HG03521 (cell line): ENCODE measurements at regions not wholly inside any gene's neighbourhood (a gene's known extent, or its start where the extent isn't known, plus 50 kb on each side); places are given as distances from the start of the nearest gene placed in this dataset.

Experiments used
- ATAC-seq: cut with Tn5 transposase; IDR thresholded peaks from one replicate; pipeline ENCODE4 v1.9.1; 2021; ENCODE audit warnings: mild to moderate bottlenecking, moderate library complexity; ENCODE audit not compliant: unreplicated experiment

DNA sequence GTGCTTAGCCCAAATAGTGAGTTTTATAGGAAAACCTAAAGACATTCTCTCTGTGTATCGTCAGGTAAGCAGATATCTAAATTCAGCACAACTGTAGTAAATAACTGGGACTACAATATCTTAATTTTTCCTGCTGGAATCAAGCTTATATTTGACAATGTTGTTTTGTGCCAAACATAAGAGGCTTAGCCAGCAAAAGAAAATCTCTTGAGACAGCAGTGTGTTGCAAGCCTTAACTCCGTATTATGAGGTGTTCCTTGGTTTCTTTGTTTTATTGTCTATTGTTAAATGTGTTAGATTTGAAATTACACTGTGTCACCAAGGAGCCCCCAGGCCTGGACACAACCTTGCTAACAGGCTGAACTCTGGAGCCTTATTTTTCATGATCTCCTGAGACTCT lies 1570.6 kb upstream of the GOT2 start:
- ATAC-seq = no peak

DNA sequence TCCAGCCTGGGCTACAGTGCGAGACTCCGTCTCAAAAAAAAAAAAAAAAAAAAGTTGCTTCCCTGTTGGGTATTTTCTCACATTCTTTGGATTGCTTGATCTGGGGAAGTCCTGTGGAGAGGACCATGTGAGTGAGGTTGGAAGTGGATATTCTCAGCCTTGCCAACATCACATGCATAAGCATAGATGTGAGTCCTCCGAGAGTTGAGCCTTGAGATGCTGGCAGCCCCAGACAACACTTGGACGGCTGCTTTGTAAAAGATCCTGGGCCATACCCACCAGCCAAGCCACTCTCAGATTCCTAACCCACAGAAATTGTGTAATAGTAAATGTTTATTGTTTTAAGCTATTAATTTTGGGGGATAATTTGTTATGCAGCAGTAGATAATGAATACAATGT lies 1570.0 kb upstream of the GOT2 start:
- ATAC-seq = no peak

GRCh38 chr16:60302676-60303075 lies 1568.6 kb upstream of the GOT2 start:
- ATAC-seq = no peak

GRCh38 chr16:60302261-60302660 lies 1568.1 kb upstream of the GOT2 start:
- ATAC-seq = no peak

DNA sequence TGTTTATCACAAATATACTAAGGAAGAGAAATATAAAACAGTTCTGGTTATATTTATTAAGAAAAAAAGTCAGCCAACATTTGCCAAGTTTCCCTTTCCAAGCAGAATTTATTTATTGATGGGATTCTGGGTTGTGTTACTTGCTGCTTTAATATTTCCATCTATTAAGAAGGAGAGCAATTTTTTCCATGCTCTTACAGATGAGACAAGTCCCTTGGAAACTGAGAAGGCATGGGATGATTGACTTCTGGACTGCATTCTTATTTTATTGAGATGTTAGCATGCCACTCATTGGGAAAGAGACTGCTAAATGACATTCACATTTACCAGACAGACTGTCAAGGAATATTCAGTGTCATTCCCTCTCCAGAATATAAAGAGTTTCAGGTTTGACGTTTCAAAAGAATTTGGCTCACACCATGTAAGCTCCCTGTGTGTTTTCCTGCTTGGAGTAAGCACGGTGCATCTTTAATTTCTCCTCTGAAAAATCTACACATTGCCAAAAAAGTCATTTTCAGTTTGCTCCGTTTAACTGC lies 1565.2 kb upstream of the GOT2 start:
- no peak for ATAC-seq

DNA sequence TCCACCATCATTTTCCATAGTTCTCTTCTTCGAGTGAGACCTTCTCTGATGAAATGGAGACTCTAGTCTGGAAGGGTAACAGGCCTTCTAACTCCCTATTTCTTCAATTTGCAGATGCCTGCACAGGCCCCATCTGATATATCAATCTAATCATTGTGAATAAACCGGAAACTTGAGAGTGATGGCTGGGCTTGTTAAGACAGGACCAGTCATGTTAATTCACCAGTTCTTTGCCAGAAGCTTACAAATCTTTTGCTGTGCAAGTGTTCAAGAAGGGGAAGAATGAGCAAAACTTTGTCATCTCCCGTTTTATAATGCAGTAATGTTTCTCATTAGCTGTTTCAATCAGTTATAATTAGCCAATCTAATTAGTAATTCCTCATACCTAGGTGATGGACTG lies 1561.3 kb upstream of the GOT2 start:
- ATAC-seq = no peak

- no peak for ATAC-seq
Measured at GRCh38 chr16:60285794-60286193, 1551.7 kb upstream of the GOT2 start.

- ATAC-seq = no peak
Measured at GRCh38 chr16:60279061-60279665, 1545.0 kb upstream of the GOT2 start.

DNA sequence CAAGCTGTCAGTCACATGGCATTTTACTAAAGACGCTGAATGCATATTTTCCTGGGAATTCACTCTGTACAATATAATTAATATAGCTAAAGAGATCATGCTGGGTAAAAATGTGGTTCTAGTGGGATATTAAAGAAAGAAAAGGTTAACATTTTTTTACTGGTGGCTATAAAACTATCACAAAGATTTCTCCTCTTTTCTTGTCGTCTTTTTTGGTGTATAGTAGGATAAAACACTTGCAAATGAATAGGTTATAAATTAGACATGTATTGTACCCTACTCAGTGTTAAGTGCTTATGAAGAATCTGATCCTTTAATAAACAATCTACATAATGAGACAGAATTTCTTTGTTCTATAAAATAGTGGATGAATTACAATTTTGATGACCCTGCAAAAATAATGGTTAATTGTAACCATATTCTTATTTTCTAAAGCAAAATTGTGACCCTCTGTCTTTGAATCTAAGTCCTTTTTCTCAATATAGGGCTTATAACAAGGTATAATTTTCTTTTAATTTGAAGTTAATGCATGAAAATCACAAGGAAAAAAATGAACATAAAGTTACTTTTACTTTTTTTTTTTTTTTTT lies 1540.4 kb upstream of the GOT2 start:
- no peak for ATAC-seq

DNA sequence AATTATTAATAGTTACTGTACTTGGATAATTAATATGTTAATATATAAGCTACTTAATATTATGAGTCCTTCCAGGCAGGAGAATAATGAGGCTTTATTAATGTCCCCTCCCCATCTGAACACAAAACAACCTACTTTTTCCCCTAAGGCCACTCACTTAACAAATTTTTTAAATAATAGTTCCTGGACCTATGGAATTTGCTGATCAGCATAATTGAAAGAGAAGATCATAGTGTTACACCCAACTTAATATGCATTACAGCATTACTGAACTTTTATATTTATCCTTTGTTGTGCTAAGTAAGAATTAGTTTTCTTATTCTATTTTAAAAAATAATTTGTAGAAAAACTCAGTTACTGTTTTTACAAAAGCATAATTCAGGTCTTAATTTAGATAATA lies 1537.7 kb upstream of the GOT2 start:
- ATAC-seq = no peak

GRCh38 chr16:60271025-60271771 lies 1537.1 kb upstream of the GOT2 start:
- no peak for ATAC-seq

GRCh38 chr16:60261425-60261824 lies 1527.3 kb upstream of the GOT2 start:
- no peak for ATAC-seq

- no peak for ATAC-seq
Measured at GRCh38 chr16:60259956-60260355, 1525.8 kb upstream of the GOT2 start.

- ATAC-seq = no peak
Measured at GRCh38 chr16:60246086-60246485, 1512.0 kb upstream of the GOT2 start.

GRCh38 chr16:60241671-60242070 lies 1507.6 kb upstream of the GOT2 start:
- no peak for ATAC-seq

- ATAC-seq = no peak
Measured at GRCh38 chr16:60230666-60231065, 1496.5 kb upstream of the GOT2 start.

- no peak for ATAC-seq
Measured at GRCh38 chr16:60225541-60225940, 1491.4 kb upstream of the GOT2 start.

- no peak for ATAC-seq
Measured at GRCh38 chr16:60217787-60218186, 1483.7 kb upstream of the GOT2 start.

- no peak for ATAC-seq
Measured at GRCh38 chr16:60214311-60214710, 1480.2 kb upstream of the GOT2 start.

- no peak for ATAC-seq
Measured at GRCh38 chr16:60206516-60206915, 1472.4 kb upstream of the GOT2 start.

GRCh38 chr16:60204181-60204580 lies 1470.1 kb upstream of the GOT2 start:
- no peak for ATAC-seq

- no peak for ATAC-seq
Measured at GRCh38 chr16:60203525-60204124, 1469.5 kb upstream of the GOT2 start.
